A549 (cell line): ENCODE measurements at regions not wholly inside any gene's neighbourhood (a gene's known extent, or its start where the extent isn't known, plus 50 kb on each side); places are given as distances from the start of the nearest gene placed in this dataset.
A peak's percentile ranks its signal among the peaks of the same experiment; 100 is the strongest.

ENCODE experiments used
- ATAC-seq, 2 experiments: fragments of 200-7000 bp in 1 of 2; fragments of >200 bp in 1 of 2; cut with Nextera tagmentation in 1 of 2; cut with Tn5 transposase in 1 of 2; 3 replicates each; pipeline versions ENCODE4 v1.8.0 to v1.9.1; 2018 to 2020; ENCODE audit warnings: mild to moderate bottlenecking in 1 of 2, moderate library complexity in 1 of 2
- CTCF ChIA-PET: fragments of 300-600 bp; sonication (Branson Sonifier 250); formaldehyde crosslinking; extraction: SDS; loops from one replicate; lab custom pipeline; 2021; ENCODE audit warnings: antibody characterized with exemption, inconsistent platforms; lab: Yijun Ruan, JAX
- POLR2A ChIA-PET: fragments of 350-600 bp; formaldehyde crosslinking; extraction: SDS; loops from one replicate; lab custom pipeline; 2021; ENCODE audit warnings: antibody characterized with exemption, inconsistent platforms; lab: Yijun Ruan, JAX
- DNase-seq, 2 experiments: peaks; one replicate each; pipeline versions ENCODE4 v3.0.0 to v3.0.0-alpha.2; 2011 to 2016; ENCODE audit warnings: low read depth in 1 of 2, low spot score in 1 of 2
- FAIRE-seq: peaks from 2 replicates; lab custom pipeline; 2011; peaks lifted over from hg19 to GRCh38; lab: Jason Lieb, UNC
- H3K27ac ChIP-seq, 2 experiments: fragments of >200 bp; sonication (Bioruptor Twin); formaldehyde crosslinking; 3 replicates each; pipeline ENCODE4 v1.5.1; 2016 to 2017
- H3K4me1 ChIP-seq: fragments of >200 bp; sonication (Bioruptor Twin); formaldehyde crosslinking; 3 replicates; pipeline ENCODE4 v1.6.1; 2016
- H3K4me2 ChIP-seq: fragments of >200 bp; sonication (Bioruptor Twin); formaldehyde crosslinking; 3 replicates; pipeline ENCODE4 v1.6.1; 2016
- H3K4me3 ChIP-seq: fragments of >200 bp; sonication (Bioruptor Twin); formaldehyde crosslinking; 3 replicates; pipeline ENCODE4 v1.5.1; 2016
- H3K9me3 ChIP-seq: fragments of >200 bp; sonication (Bioruptor Twin); formaldehyde crosslinking; 3 replicates; pipeline ENCODE4 v1.6.1; 2016
- EHF ChIP-seq: fragments of 250-450 bp; sonication (Bioruptor Pico); IDR thresholded peaks from 2 replicates; pipeline ENCODE4 v1.5.0; 2020; ENCODE audit warnings: mild to moderate bottlenecking
- FOSL2 ChIP-seq, 2 experiments: fragments of 450-650 bp in 1 of 2; fragments of >200 bp in 1 of 2; sonication (Bioruptor Twin) in 1 of 2; formaldehyde crosslinking; IDR thresholded peaks; 2 replicates each; pipeline versions ENCODE4 v1.5.0 to v1.6.1; 2016 to 2020; ENCODE audit warnings: mild to moderate bottlenecking in 1 of 2, moderate library complexity in 1 of 2
- GATA3 ChIP-seq: IDR thresholded peaks from 2 replicates; pipeline ENCODE4 v1.6.1; 2012; ENCODE audit warnings: borderline replicate concordance
- MAZ ChIP-seq: fragments of 150-350 bp; IDR thresholded peaks from 2 replicates; pipeline ENCODE4 v1.6.1; 2014; ENCODE audit warnings: antibody characterized with exemption, low read depth, low read length, borderline replicate concordance
- MYC ChIP-seq: IDR thresholded peaks from 2 replicates; pipeline ENCODE4 v1.6.1; 2012; ENCODE audit warnings: mild to moderate bottlenecking, inconsistent platforms, low read length, improper control_type of control experiment, borderline replicate concordance
- NR3C1 ChIP-seq: fragments of >200 bp; sonication (Bioruptor Twin); formaldehyde crosslinking; IDR thresholded peaks from 3 replicates; pipeline ENCODE4 v1.6.1; 2017
- RAD21 ChIP-seq, 2 experiments: fragments of >200 bp in 1 of 2; sonication (Bioruptor Twin) in 1 of 2; formaldehyde crosslinking in 1 of 2; IDR thresholded peaks in 1 of 2; conservative IDR thresholded peaks in 1 of 2; 2 replicates in 1 of 2; 3 replicates in 1 of 2; pipeline ENCODE4 v1.6.1; 2012 to 2018; ENCODE audit warnings: inconsistent platforms in 1 of 2
- TP53 ChIP-seq: fragments of 250-450 bp; sonication (Bioruptor Pico); IDR thresholded peaks from 2 replicates; pipeline ENCODE4 v1.5.0; 2021; ENCODE audit warnings: mild to moderate bottlenecking, moderate library complexity
- ZFP36 ChIP-seq: fragments of 450-650 bp; IDR thresholded peaks from 2 replicates; pipeline ENCODE4 v1.6.1; 2014; ENCODE audit warnings: borderline replicate concordance; ENCODE audit not compliant: partially characterized antibody
- ZNF302 ChIP-seq: fragments of 250-450 bp; sonication (Bioruptor Pico); IDR thresholded peaks from 2 replicates; pipeline ENCODE4 v1.9.0; 2021; ENCODE audit warnings: inconsistent platforms, mild to moderate bottlenecking, moderate library complexity
- ZSCAN20 ChIP-seq: fragments of 250-450 bp; sonication (Bioruptor Pico); IDR thresholded peaks from 2 replicates; pipeline ENCODE4 v1.8.0; 2022; ENCODE audit warnings: mild to moderate bottlenecking, moderate library complexity
- WGBS: methylation state at CpG from one replicate; pipeline ENCODE4 v1.1.6; 2017; ENCODE audit errors: missing lambda C conversion rate; 5-methylcytosine and 5-hydroxymethylcytosine counted together
- TF ChIP-seq, protein P1 (sequence below): fragments of 250-450 bp; sonication (Bioruptor Pico); IDR thresholded peaks from 2 replicates; pipeline ENCODE4 v1.5.0; 2021; ENCODE audit warnings: mild to moderate bottlenecking, moderate library complexity, borderline replicate concordance
- TF ChIP-seq, protein P2 (sequence below): fragments of >200 bp; sonication (Bioruptor Twin); formaldehyde crosslinking; IDR thresholded peaks from 3 replicates; pipeline ENCODE4 v1.6.1; 2016

DNA sequence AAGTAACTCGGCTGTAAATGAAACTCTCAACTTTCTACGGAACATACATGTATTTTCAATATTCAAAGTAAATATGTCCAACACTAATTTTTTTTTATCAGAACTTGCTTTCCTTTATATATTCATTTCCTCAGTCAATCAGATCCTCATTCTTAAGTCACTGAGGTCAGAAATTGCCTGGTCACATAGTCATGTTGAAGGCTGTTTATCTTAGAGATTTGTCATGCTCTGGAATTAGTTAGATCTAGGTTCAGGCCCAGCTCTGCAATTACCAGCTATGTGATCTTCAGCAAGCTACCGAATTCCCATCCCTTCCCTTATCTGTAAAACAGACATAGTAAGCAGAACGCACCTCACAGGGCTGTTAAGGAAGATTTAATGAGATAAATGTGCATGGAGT, 228.8 kb downstream of the SPCS3 start:
- WGBS: 49% methylated on average over 4 of the region's 4 CpGs
- H3K4me2 ChIP-seq: peak overlapping the region; percentile 46; the same call in 2 of the 3 replicates
- H3K4me3 ChIP-seq: no peak overlapping the region
- ATAC-seq: peak in 1 of 2 experiments; percentile 60; a peak in 3 of 6 replicates
- TF ChIP-seq FOSL2 (IDR thresholded peaks at IDR 0.05) (no peak), FOSL2 (CRISPR knock-in tag; IDR thresholded peaks at IDR 0.05) (peak; percentile 52), ZFP36 (no peak)
- H3K4me1 ChIP-seq: peaks cover 15% of the 10 kb centered on the region
- no peak for FAIRE-seq
- H3K27ac ChIP-seq: peak overlapping the region in 1 of 2 experiments; percentile 62; a peak in 3 of 6 replicates
- ChIA-PET CTCF (no interaction called here), POLR2A (no interaction called here)
- DNase-seq: peak in 1 of 2 experiments; percentile 50
- no peaks in the 10 kb centered on the region; the same call in 2 of the 3 replicates for H3K9me3 ChIP-seq

DNA sequence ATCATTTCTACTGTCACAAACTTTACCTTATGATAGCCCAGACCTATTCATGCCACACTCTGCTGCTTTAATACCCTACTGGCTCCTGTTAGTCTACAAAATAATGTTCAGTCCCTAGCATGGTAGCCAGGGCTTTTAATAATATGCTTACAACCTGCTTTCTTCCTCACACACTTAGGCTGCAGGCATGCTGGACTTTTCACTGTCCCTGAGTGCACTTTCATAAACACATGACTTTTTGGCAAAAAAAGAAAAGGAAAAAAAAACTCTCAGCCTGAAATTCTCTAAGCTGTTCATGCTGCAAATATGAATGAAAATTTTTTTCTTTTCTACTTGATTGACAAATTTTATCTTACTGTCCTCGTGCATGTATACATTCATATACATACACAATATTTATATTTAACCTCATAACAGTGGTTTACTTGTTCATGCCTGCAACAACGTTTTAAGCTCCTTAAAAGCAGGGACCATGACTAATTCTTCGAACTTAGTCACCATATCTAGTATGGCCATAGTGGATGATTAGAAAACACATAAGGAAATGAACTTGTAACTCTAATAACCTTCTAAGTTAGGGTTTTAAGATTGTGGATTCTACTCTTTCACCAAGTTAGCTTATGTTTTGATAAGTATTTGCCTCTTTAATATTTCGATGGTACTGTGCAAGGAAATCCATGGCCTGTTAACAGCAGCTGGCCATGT, 229.5 kb downstream of the SPCS3 start:
- CTCF ChIA-PET: no interaction called here
- POLR2A ChIA-PET: no interaction called here
- no peak overlapping the region for H3K4me3 ChIP-seq
- DNase-seq (no peak), ATAC-seq (no peak), FAIRE-seq (no peak)
- peaks cover 15% of the 10 kb centered on the region for H3K4me1 ChIP-seq
- peak overlapping the region in 1 of 2 experiments; percentile 48; a peak in 2 of 6 replicates for H3K27ac ChIP-seq
- peak overlapping the region; percentile 46; the same call in 2 of the 3 replicates for H3K4me2 ChIP-seq
- TF ChIP-seq MYC: no peak
- TF ChIP-seq EHF (CRISPR knock-in tag): no peak
- TF ChIP-seq, protein P1, sequence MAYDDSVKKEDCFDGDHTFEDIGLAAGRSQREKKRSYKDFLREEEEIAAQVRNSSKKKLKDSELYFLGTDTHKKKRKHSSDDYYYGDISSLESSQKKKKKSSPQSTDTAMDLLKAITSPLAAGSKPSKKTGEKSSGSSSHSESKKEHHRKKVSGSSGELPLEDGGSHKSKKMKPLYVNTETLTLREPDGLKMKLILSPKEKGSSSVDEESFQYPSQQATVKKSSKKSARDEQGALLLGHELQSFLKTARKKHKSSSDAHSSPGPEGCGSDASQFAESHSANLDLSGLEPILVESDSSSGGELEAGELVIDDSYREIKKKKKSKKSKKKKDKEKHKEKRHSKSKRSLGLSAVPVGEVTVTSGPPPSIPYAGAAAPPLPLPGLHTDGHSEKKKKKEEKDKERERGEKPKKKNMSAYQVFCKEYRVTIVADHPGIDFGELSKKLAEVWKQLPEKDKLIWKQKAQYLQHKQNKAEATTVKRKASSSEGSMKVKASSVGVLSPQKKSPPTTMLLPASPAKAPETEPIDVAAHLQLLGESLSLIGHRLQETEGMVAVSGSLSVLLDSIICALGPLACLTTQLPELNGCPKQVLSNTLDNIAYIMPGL (CRISPR knock-in tag): no peak
- no peak for TF ChIP-seq ZNF302
- TF ChIP-seq ZSCAN20 (CRISPR knock-in tag): no peak
- no peaks in the 10 kb centered on the region; the same call in 2 of the 3 replicates for H3K9me3 ChIP-seq
- WGBS: 30% methylated on average over 4 of the region's 4 CpGs

DNA sequence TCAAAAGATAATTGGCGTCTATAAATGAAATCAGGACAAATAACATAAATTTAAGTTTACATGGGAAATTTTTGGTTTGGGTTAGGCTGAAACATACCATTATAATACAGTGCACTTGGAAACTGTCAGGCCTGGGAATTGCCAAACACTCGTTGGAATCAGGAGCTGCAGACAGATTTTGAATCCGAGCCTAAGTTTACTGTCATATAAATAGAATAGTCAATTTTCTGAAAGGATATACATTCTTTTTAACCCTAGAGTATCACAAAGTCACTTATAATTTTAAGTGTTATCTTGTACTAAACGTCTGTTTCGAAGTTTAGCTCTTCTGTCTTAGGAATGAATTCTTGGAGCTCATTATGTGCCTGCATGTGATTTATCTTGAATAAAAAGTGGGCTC, 234.1 kb downstream of the VEGFC start:
- Histone ChIP-seq H3K27ac (no peak overlapping the region), H3K9me3 (no peaks in the 10 kb centered on the region), H3K4me2 (no peak overlapping the region), H3K4me1 (0 out of 3 replicates have a peak, but pooled peaks cover under 1% of the 10 kb centered on the region), H3K4me3 (no peak overlapping the region)
- DNase-seq (no peak), FAIRE-seq (no peak), ATAC-seq (no peak)
- CTCF ChIA-PET: no interaction called here
- POLR2A ChIA-PET: no interaction called here
- WGBS: 88% methylated on average over 5 of the region's 5 CpGs
- no peak for TF ChIP-seq MAZ
- no peak for TF ChIP-seq RAD21 (conservative IDR thresholded peaks at IDR 0.05 in 1 of 2, IDR thresholded peaks at IDR 0.05 in 1 of 2)
- no peak for TF ChIP-seq NR3C1
- TF ChIP-seq ZFP36: no peak
- TF ChIP-seq, protein P2, sequence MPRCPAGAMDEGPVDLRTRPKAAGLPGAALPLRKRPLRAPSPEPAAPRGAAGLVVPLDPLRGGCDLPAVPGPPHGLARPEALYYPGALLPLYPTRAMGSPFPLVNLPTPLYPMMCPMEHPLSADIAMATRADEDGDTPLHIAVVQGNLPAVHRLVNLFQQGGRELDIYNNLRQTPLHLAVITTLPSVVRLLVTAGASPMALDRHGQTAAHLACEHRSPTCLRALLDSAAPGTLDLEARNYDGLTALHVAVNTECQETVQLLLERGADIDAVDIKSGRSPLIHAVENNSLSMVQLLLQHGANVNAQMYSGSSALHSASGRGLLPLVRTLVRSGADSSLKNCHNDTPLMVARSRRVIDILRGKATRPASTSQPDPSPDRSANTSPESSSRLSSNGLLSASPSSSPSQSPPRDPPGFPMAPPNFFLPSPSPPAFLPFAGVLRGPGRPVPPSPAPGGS: no peak
- TF ChIP-seq GATA3: no peak
- TF ChIP-seq EHF (CRISPR knock-in tag): no peak

DNA sequence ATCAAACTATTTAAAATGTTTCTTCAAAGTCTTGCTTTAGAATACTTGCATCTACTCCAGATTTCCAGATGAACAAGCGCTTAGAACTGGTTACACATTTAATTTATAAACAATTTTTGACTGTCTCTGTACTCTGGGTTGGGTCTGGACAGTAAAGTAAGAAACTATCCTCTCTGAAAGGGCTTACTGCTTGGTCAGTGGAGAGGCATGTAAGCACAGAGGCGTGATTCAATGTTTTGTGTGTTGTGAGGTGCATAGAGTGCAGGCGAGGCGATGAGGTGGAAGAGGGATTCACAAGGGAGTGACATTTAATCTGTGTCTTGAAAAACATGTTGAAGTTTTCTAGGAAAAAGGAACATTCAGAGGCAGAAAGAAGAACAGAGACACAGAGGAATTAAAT, 231.4 kb downstream of the VEGFC start:
- FAIRE-seq (no peak), ATAC-seq (no peak), DNase-seq (no peak)
- ChIA-PET POLR2A (no interaction called here), CTCF (interaction anchor here (1.0 kb wide), 1 partner anchor 486 kb away, joined by 4 read pairs; no protein-coding TSS in a partner anchor)
- Histone ChIP-seq H3K4me2 (no peak overlapping the region), H3K4me3 (no peak overlapping the region), H3K9me3 (no peaks in the 10 kb centered on the region), H3K4me1 (peaks cover 14% of the 10 kb centered on the region), H3K27ac (peak overlapping the region in 1 of 2 experiments; percentile 36; a peak in 1 of 6 replicates)
- 88% methylated on average over 4 of the region's 4 CpGs for WGBS
- TF ChIP-seq TP53: no peak
